Activated CD8-positive, alpha-beta memory T cell treated with anti-CD3 and anti-CD28 coated beads, Interleukin-2, amount 10 ng/mL, durations not matched to agents 7 days and 5 days (primary cell): ENCODE measurements at regions not wholly inside any gene's neighbourhood (a gene's known extent, or its start where the extent isn't known, plus 50 kb on each side); places are given as distances from the start of the nearest gene placed in this dataset.

Experiments
- ATAC-seq: fragments of 150-1000 bp; cut with Tn5 transposase; one replicate; pipeline ENCODE4 v1.10.0; 2021; ENCODE audit warnings: moderate library complexity
- CTCF ChIA-PET: fragments of 350-600 bp; sonication (Branson Sonifier 250); formaldehyde crosslinking; loops from one replicate; lab custom pipeline; 2021; ENCODE audit warnings: antibody characterized with exemption; lab: Charles Lee
- DNase-seq: peaks from one replicate; pipeline ENCODE4 v3.0.0-alpha.2; 2020
- H3K27ac Mint-ChIP-seq: one replicate; pipeline ENCODE4 v1.8.0; 2021; ENCODE audit warnings: mild to moderate bottlenecking, mixed read lengths
- H3K27me3 Mint-ChIP-seq: one replicate; pipeline ENCODE4 v1.8.0; 2021; ENCODE audit warnings: mixed read lengths
- H3K36me3 Mint-ChIP-seq: one replicate; pipeline ENCODE4 v1.8.0; 2021; ENCODE audit warnings: mild to moderate bottlenecking, mixed read lengths
- H3K4me1 Mint-ChIP-seq: one replicate; pipeline ENCODE4 v1.8.0; 2021; ENCODE audit warnings: mixed read lengths
- H3K4me3 Mint-ChIP-seq: one replicate; pipeline ENCODE4 v1.8.0; 2021; ENCODE audit warnings: mild to moderate bottlenecking, moderate library complexity, mixed read lengths
- H3K9me3 Mint-ChIP-seq: one replicate; pipeline ENCODE4 v1.8.0; 2022; ENCODE audit warnings: low read depth, mixed read lengths

GRCh38 chr20:40313730-40314129 lies 375.3 kb downstream of the MAFB start:
- Mint-ChIP-seq H3K27me3 (no peaks in the 10 kb centered on the region), H3K36me3 (no peaks in the 10 kb centered on the region), H3K27ac (no peak overlapping the region), H3K4me3 (no peak overlapping the region), H3K9me3 (no peaks in the 10 kb centered on the region), H3K4me1 (no peaks in the 10 kb centered on the region)
- ATAC-seq (no peak), DNase-seq (no peak)
- CTCF ChIA-PET = no interaction called here

DNA sequence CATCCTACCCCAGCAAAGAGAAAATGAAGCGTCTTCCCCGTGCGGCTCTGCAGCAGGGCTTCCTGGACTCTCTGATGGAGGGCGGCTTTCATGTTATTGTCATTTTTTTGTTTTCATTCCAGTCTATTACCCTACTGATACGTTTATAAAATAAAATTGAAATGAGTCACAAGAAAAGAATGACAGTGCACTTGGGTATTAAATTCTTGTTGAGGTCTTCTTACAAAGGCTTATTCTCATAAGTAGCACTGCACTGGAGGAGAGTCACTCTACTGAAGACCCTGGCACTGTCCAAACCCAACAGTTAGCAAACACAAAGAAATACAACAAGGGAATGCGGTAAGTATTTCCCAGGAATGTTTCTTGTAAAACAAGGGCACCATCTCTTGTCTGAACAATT lies 379.3 kb downstream of the MAFB start:
- Mint-ChIP-seq H3K27ac (no peak overlapping the region), H3K4me1 (no peaks in the 10 kb centered on the region), H3K36me3 (no peaks in the 10 kb centered on the region), H3K4me3 (no peak overlapping the region), H3K27me3 (no peaks in the 10 kb centered on the region), H3K9me3 (no peaks in the 10 kb centered on the region)
- ATAC-seq (no peak), DNase-seq (no peak)
- CTCF ChIA-PET = no interaction called here

DNA sequence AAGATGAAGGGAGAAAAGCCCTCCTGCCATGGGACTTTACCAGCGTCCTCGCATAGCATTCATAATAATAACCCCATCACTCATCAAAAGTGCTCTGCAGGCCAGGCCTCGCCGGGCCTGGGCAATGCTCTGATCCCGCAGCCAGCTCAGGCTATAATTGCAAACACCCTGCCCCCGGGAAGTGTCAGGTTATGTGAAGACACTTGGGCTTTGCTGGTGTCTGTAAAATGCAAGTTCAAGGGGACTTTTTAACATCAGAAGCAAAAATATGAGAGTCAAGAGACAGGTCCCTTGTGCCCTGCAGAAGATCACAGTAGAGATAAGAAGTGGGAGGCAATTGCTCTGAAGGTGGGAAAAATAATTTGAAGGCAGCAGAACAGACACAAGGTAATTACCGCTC lies 381.0 kb downstream of the MAFB start:
- CTCF ChIA-PET = no interaction called here
- no peaks in the 10 kb centered on the region for H3K36me3 Mint-ChIP-seq
- H3K4me3 Mint-ChIP-seq = no peak overlapping the region
- DNase-seq (no peak), ATAC-seq (no peak)
- no peaks in the 10 kb centered on the region for H3K9me3 Mint-ChIP-seq
- H3K27ac Mint-ChIP-seq = no peak overlapping the region
- no peaks in the 10 kb centered on the region for H3K4me1 Mint-ChIP-seq
- no peaks in the 10 kb centered on the region for H3K27me3 Mint-ChIP-seq

- DNase-seq = no peak
- no peaks in the 10 kb centered on the region for H3K9me3 Mint-ChIP-seq
- CTCF ChIA-PET = no interaction called here
- H3K4me1 Mint-ChIP-seq = no peaks in the 10 kb centered on the region
- no peaks in the 10 kb centered on the region for H3K27me3 Mint-ChIP-seq
- no peak overlapping the region for H3K4me3 Mint-ChIP-seq
- H3K36me3 Mint-ChIP-seq = no peaks in the 10 kb centered on the region
- H3K27ac Mint-ChIP-seq = no peak overlapping the region
- no peak for ATAC-seq
These were observed 381.8 kb downstream of the MAFB start for GRCh38 chr20:40307268-40307667.

GRCh38 chr20:40305303-40305702 lies 383.7 kb downstream of the MAFB start:
- Mint-ChIP-seq H3K27me3 (no peaks in the 10 kb centered on the region), H3K4me3 (no peak overlapping the region), H3K36me3 (no peaks in the 10 kb centered on the region), H3K4me1 (no peaks in the 10 kb centered on the region), H3K27ac (no peak overlapping the region), H3K9me3 (no peaks in the 10 kb centered on the region)
- DNase-seq = no peak
- no peak for ATAC-seq
- CTCF ChIA-PET = no interaction called here

- Mint-ChIP-seq H3K9me3 (no peaks in the 10 kb centered on the region), H3K4me3 (no peak overlapping the region), H3K36me3 (no peaks in the 10 kb centered on the region), H3K27ac (no peak overlapping the region), H3K4me1 (no peaks in the 10 kb centered on the region), H3K27me3 (no peaks in the 10 kb centered on the region)
- ATAC-seq = no peak
- no peak for DNase-seq
- CTCF ChIA-PET = no interaction called here
These were observed 384.9 kb downstream of the MAFB start for GRCh38 chr20:40304119-40304613.

DNA sequence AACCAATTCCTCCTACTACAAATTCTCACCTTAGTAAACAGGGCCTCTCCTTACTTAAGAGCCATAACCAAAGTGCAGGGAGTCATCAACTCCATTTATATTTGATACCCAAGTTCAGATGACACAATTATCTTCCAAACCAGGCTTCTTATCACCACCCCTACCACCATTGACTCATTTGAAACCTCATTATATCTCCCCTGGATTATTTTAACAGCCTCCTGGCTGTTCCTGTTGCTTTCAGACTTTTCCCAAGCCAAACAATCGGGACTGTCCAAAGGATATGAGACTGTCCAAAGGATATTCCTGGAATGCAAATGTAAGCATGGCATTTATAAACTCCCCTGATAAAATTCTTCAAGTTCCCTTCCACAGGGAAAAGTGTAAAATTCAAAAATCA lies 394.3 kb downstream of the MAFB start:
- Mint-ChIP-seq H3K27ac (no peak overlapping the region), H3K4me3 (no peak overlapping the region)
- CTCF ChIA-PET = no interaction called here

DNA sequence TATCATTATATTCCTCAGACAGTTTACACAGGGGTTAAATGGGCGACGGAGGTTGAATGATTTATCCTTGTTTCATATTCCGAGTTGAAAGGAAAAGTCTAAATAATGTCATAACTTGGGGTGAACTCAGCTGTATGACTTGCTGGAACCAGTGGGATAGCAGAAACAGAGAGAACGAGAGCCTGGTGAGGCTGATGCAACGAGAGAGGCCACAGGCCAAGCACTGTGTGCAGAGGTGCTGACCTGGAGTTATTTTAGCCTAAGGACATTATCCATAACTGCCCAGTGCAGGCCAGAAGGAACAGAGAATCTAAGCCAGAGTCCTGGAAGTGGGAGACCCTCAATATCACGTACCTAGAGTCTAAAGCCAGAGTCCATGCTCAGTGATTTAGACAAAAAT lies 394.9 kb downstream of the MAFB start:
- CTCF ChIA-PET = no interaction called here
- Mint-ChIP-seq H3K36me3 (no peaks in the 10 kb centered on the region), H3K27me3 (no peaks in the 10 kb centered on the region), H3K27ac (no peak overlapping the region), H3K9me3 (no peaks in the 10 kb centered on the region), H3K4me3 (no peak overlapping the region), H3K4me1 (no peaks in the 10 kb centered on the region)
- DNase-seq = no peak
- no peak for ATAC-seq

More for the DNA sequence above, 394.3 kb downstream of the MAFB start:
- Mint-ChIP-seq H3K36me3 (no peaks in the 10 kb centered on the region), H3K4me1 (no peaks in the 10 kb centered on the region), H3K27me3 (no peaks in the 10 kb centered on the region), H3K9me3 (no peaks in the 10 kb centered on the region)
- ATAC-seq (no peak), DNase-seq (no peak)

GRCh38 chr20:40293740-40294139 lies 395.3 kb downstream of the MAFB start:
- Mint-ChIP-seq H3K27ac (no peak overlapping the region), H3K27me3 (no peaks in the 10 kb centered on the region), H3K4me3 (no peak overlapping the region), H3K9me3 (no peaks in the 10 kb centered on the region), H3K4me1 (no peaks in the 10 kb centered on the region), H3K36me3 (no peaks in the 10 kb centered on the region)
- DNase-seq (no peak), ATAC-seq (no peak)
- CTCF ChIA-PET = no interaction called here

DNA sequence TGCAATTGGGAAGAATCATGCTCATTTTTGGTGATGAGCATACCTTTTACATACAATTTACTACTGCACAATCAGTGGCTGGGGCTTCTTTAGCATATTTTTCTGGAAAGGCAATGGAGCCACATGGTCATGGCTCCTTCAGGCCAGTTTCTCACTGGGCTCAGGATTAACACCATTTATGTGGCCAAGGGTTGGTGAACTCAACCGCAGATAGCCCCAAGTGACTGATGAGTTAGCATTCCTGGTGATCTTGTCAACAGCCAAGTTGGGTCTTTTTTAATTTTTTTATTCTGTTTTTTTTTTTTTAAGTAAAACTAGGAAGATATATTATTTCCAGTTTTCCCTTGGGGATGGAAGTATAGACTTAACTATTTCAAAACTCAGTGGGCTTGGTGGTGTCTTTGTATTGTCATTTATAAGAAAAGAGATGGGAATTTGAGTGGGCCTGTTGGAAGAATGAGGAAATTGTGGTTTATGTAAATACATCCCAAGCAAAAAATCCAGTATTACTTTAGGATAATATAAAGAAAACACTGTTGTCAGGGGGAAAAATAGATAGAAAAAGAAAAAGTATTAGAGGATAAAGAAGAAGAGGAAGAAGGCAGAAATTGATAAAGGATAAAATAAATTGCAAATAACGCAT lies 397.4 kb downstream of the MAFB start:
- Mint-ChIP-seq H3K36me3 (no peaks in the 10 kb centered on the region), H3K4me1 (no peaks in the 10 kb centered on the region), H3K27ac (no peak overlapping the region), H3K9me3 (no peaks in the 10 kb centered on the region), H3K4me3 (no peak overlapping the region), H3K27me3 (no peaks in the 10 kb centered on the region)
- no peak for DNase-seq
- ATAC-seq = no peak
- CTCF ChIA-PET = no interaction called here

GRCh38 chr20:40287683-40288082 lies 401.4 kb downstream of the MAFB start:
- no peaks in the 10 kb centered on the region for H3K36me3 Mint-ChIP-seq
- no peaks in the 10 kb centered on the region for H3K4me1 Mint-ChIP-seq
- no peaks in the 10 kb centered on the region for H3K27me3 Mint-ChIP-seq
- ATAC-seq (no peak), DNase-seq (no peak)
- H3K27ac Mint-ChIP-seq = no peak overlapping the region
- no peaks in the 10 kb centered on the region for H3K9me3 Mint-ChIP-seq
- no peak overlapping the region for H3K4me3 Mint-ChIP-seq
- CTCF ChIA-PET = no interaction called here

- H3K4me1 Mint-ChIP-seq = no peaks in the 10 kb centered on the region
These were observed 402.0 kb downstream of the MAFB start for GRCh38 chr20:40286975-40287531.

DNA sequence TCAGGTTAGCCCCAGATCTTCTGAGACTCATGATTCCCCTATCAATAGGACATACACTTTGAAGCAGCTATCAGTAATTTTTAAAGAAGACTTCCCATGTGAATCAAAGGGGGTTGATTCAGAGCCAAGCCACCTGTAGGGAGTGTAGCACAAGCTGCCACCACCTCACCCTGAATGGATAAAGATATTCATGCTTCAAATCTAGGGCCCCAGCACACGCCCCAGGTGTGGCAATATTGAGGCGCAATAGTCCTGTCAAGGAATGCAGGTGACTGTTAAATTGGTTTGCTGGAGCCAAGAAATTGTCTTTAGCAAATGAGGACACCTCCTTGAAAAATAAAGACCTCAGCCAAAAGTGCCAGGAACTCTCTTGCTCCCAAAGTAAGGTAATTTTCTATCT lies 404.4 kb downstream of the MAFB start:
- no peaks in the 10 kb centered on the region for H3K4me1 Mint-ChIP-seq
- ATAC-seq (no peak), DNase-seq (no peak)
- no peaks in the 10 kb centered on the region for H3K36me3 Mint-ChIP-seq
- no peaks in the 10 kb centered on the region for H3K27me3 Mint-ChIP-seq
- no peak overlapping the region for H3K4me3 Mint-ChIP-seq
- no peak overlapping the region for H3K27ac Mint-ChIP-seq
- CTCF ChIA-PET = no interaction called here
- H3K9me3 Mint-ChIP-seq = no peaks in the 10 kb centered on the region

More at GRCh38 chr20:40286975-40287531, 402.0 kb downstream of the MAFB start:
- Mint-ChIP-seq H3K9me3 (no peaks in the 10 kb centered on the region), H3K36me3 (no peaks in the 10 kb centered on the region), H3K4me3 (no peak overlapping the region), H3K27me3 (no peaks in the 10 kb centered on the region), H3K27ac (no peak overlapping the region)
- DNase-seq (no peak), ATAC-seq (no peak)
- CTCF ChIA-PET = no interaction called here

- CTCF ChIA-PET = no interaction called here
- H3K9me3 Mint-ChIP-seq = no peaks in the 10 kb centered on the region
- no peaks in the 10 kb centered on the region for H3K27me3 Mint-ChIP-seq
- no peaks in the 10 kb centered on the region for H3K4me1 Mint-ChIP-seq
- ATAC-seq (no peak), DNase-seq (no peak)
- no peak overlapping the region for H3K27ac Mint-ChIP-seq
- no peaks in the 10 kb centered on the region for H3K36me3 Mint-ChIP-seq
- H3K4me3 Mint-ChIP-seq = no peak overlapping the region
These were observed 405.3 kb downstream of the MAFB start for GRCh38 chr20:40283689-40284088.
